ENCODE measurements at regions not wholly inside any gene's neighbourhood (a gene's known extent, or its start where the extent isn't known, plus 50 kb on each side); places are given as distances from the start of the nearest gene placed in this dataset.

- TF ChIP-seq CTCF (IDR thresholded peaks at IDR 0.05): no peak
- no peak for TF ChIP-seq EP300 (IDR thresholded peaks at IDR 0.05)
Measured at GRCh38 chr11:69881467-69882269, 62.5 kb upstream of the FGF3 start.

All from ovary (tissue), 3 donors.